AG04449 (cell line): ENCODE measurements at regions not wholly inside any gene's neighbourhood (a gene's known extent, or its start where the extent isn't known, plus 50 kb on each side); places are given as distances from the start of the nearest gene placed in this dataset.
"Not testable (repeated sequence)": the region's sequence is repeated elsewhere in the genome, so short reads cannot be mapped to it uniquely, and the experiment has no call there.

Experiments
- CTCF ChIA-PET: fragments of 350-600 bp; formaldehyde crosslinking; extraction: SDS; loops from one replicate; lab custom pipeline; 2021; ENCODE audit warnings: antibody characterized with exemption; lab: Yijun Ruan, JAX
- POLR2A ChIA-PET: fragments of 400-600, 350-600 bp; formaldehyde crosslinking; extraction: SDS; loops from one replicate; lab custom pipeline; 2020; ENCODE audit warnings: antibody characterized with exemption, inconsistent platforms; lab: Yijun Ruan, JAX
- DNase-seq: peaks from one replicate; pipeline ENCODE4 v3.0.0-alpha.2; 2010; ENCODE audit warnings: low read depth, low spot score
- H3K4me3 ChIP-seq: 2 replicates; pipeline ENCODE4 v1.5.1; 2011; ENCODE audit warnings: low read depth, mild to moderate bottlenecking, control low read depth, low read length
- CTCF ChIP-seq: IDR thresholded peaks from one replicate; pipeline ENCODE4 v1.5.1; 2011; ENCODE audit warnings: mild to moderate bottlenecking, moderate library complexity, low read length, control low read depth, inconsistent platforms; ENCODE audit not compliant: insufficient read depth; ENCODE audit errors: missing control alignments

- CTCF ChIA-PET: interaction anchor here (0.9 kb wide), 1 partner anchor 21 kb away, joined by 3 read pairs; no protein-coding TSS in a partner anchor
- POLR2A ChIA-PET: no interaction called here
Measured at GRCh38 chr10:80025281-80025680, 53.2 kb upstream of the TMEM254 start.

GRCh38 chr10:80022408-80023001 is 56.0 kb upstream of the TMEM254 start:
- POLR2A ChIA-PET, CTCF ChIA-PET, H3K4me3 ChIP-seq, DNase-seq: not testable (repeated sequence)

More at GRCh38 chr10:80025281-80025680, 53.2 kb upstream of the TMEM254 start:
- DNase-seq: no peak
- no peak for TF ChIP-seq CTCF
- H3K4me3 ChIP-seq: no peak overlapping the region

GRCh38 chr10:80018406-80018984 is 60.0 kb upstream of the TMEM254 start:
- CTCF ChIA-PET: interaction anchor here (1.4 kb wide), 1 partner anchor 28 kb away, joined by 4 read pairs; no protein-coding TSS in a partner anchor
- POLR2A ChIA-PET, DNase-seq, H3K4me3 ChIP-seq: not testable (repeated sequence)

- CTCF ChIA-PET: interaction anchor here (1.2 to 1.4 kb wide), 2 partner anchors 13 to 30 kb away, joined by 3 to 4 read pairs; no protein-coding TSS in a partner anchor
- POLR2A ChIA-PET, H3K4me3 ChIP-seq: not testable (repeated sequence)
Measured at GRCh38 chr10:80017186-80017585, 61.3 kb upstream of the TMEM254 start.

GRCh38 chr10:80015911-80016830 is 62.3 kb upstream of the TMEM254 start:
- TF ChIP-seq CTCF: no peak
- CTCF ChIA-PET: interaction anchor here (1.2 kb wide), 1 partner anchor 31 kb away, joined by 3 read pairs; no protein-coding TSS in a partner anchor
- POLR2A ChIA-PET: no interaction called here
- H3K4me3 ChIP-seq: no peak overlapping the region
- DNase-seq: no peak

More at GRCh38 chr10:80017186-80017585, 61.3 kb upstream of the TMEM254 start:
- not testable (repeated sequence) for DNase-seq

- DNase-seq, CTCF ChIA-PET, H3K4me3 ChIP-seq, POLR2A ChIA-PET: not testable (repeated sequence)
Measured at GRCh38 chr10:80013139-80013538, 64.2 kb upstream of the SFTPD start.

GRCh38 chr10:80011144-80011543 is 62.2 kb upstream of the SFTPD start:
- POLR2A ChIA-PET, DNase-seq, H3K4me3 ChIP-seq, CTCF ChIA-PET: not testable (repeated sequence)

- DNase-seq: no peak
- ChIA-PET CTCF (no interaction called here), POLR2A (no interaction called here)
- TF ChIP-seq CTCF: no peak
- H3K4me3 ChIP-seq: no peak overlapping the region
Measured at GRCh38 chr10:80000541-80000940, 51.6 kb upstream of the SFTPD start.
